Liver (tissue), 3 donors: ENCODE measurements at regions not wholly inside any gene's neighbourhood (a gene's known extent, or its start where the extent isn't known, plus 50 kb on each side); places are given as distances from the start of the nearest gene placed in this dataset.

Source experiments
- ATF3 ChIP-seq: IDR thresholded peaks from 2 replicates; pipeline ENCODE4 v1.6.1; 2016; ENCODE audit warnings: antibody characterized with exemption
- CTCF ChIP-seq: fragments of 150-350 bp; IDR thresholded peaks from 2 replicates; pipeline ENCODE4 v1.5.1; 2017; ENCODE audit warnings: improper control_type of control experiment, low read depth, low read length; ENCODE audit not compliant: missing input control
- EGR1 ChIP-seq, 2 donors: IDR thresholded peaks; 2 replicates each; pipeline ENCODE4 v1.6.1; 2016 to 2018; ENCODE audit warnings: antibody characterized with exemption in 2 of 2, low read depth in 2 of 2
- FOXA1 ChIP-seq: IDR thresholded peaks from 2 replicates; pipeline ENCODE4 v1.6.1; 2016; ENCODE audit warnings: antibody characterized with exemption
- GABPA ChIP-seq, 2 donors: IDR thresholded peaks in 1 of 2; conservative IDR thresholded peaks in 1 of 2; 2 replicates each; pipeline ENCODE4 v1.6.1; 2016; ENCODE audit warnings: antibody characterized with exemption in 2 of 2, mild to moderate bottlenecking in 1 of 2, moderate library complexity in 1 of 2
- JUND ChIP-seq, 2 donors: IDR thresholded peaks; 2 replicates each; pipeline ENCODE4 v1.6.1; 2016; ENCODE audit warnings: antibody characterized with exemption in 2 of 2
- MAX ChIP-seq: IDR thresholded peaks from 2 replicates; pipeline ENCODE4 v1.6.1; 2016; ENCODE audit warnings: antibody characterized with exemption
- RAD21 ChIP-seq, 2 donors: IDR thresholded peaks; 2 replicates each; pipeline ENCODE4 v1.6.1; 2016; ENCODE audit warnings: antibody characterized with exemption in 2 of 2, mild to moderate bottlenecking in 2 of 2
- REST ChIP-seq: IDR thresholded peaks from 2 replicates; pipeline ENCODE4 v1.6.1; 2016; ENCODE audit warnings: antibody characterized with exemption, mild to moderate bottlenecking
- RXRA ChIP-seq, 2 donors: IDR thresholded peaks; 2 replicates each; pipeline ENCODE4 v1.6.1; 2017 to 2018; ENCODE audit warnings: antibody characterized with exemption in 2 of 2, mild to moderate bottlenecking in 1 of 2
- SP1 ChIP-seq: IDR thresholded peaks from 2 replicates; pipeline ENCODE4 v1.6.1; 2018; ENCODE audit warnings: antibody characterized with exemption, mild to moderate bottlenecking
- TAF1 ChIP-seq: conservative IDR thresholded peaks from 2 replicates; pipeline ENCODE4 v1.6.1; 2016; ENCODE audit warnings: antibody characterized with exemption, mild to moderate bottlenecking
- YY1 ChIP-seq: IDR thresholded peaks from 2 replicates; pipeline ENCODE4 v1.6.1; 2016; ENCODE audit warnings: antibody characterized with exemption, mild to moderate bottlenecking
- donor health status: healthy.
- donor health status: healthy.

GRCh38 chr3:176442326-176442725, 755.0 kb downstream of the TBL1XR1 start:
- TF ChIP-seq REST, result no peak
- no peak for TF ChIP-seq CTCF
- no peak for TF ChIP-seq MAX
- no peak for TF ChIP-seq RAD21 (IDR thresholded peaks at IDR 0.05)
- TF ChIP-seq JUND (IDR thresholded peaks at IDR 0.05), result no peak
- TF ChIP-seq SP1, result no peak
- TF ChIP-seq GABPA (IDR thresholded peaks at IDR 0.05 in 1 of 2, conservative IDR thresholded peaks at IDR 0.05 in 1 of 2), result no peak
- no peak for TF ChIP-seq TAF1
- TF ChIP-seq ATF3, result no peak
- no peak for TF ChIP-seq FOXA1
- no peak for TF ChIP-seq YY1
- no peak for TF ChIP-seq EGR1 (IDR thresholded peaks at IDR 0.05; ENCODE audit: low read depth in 2 of 2)
- TF ChIP-seq RXRA (IDR thresholded peaks at IDR 0.05), result no peak
